H9 (cell line): ENCODE measurements at regions not wholly inside any gene's neighbourhood (a gene's known extent, or its start where the extent isn't known, plus 50 kb on each side); places are given as distances from the start of the nearest gene placed in this dataset.

Source experiments
- DNase-seq: peaks from one replicate; pipeline ENCODE4 v3.0.0-alpha.2; 2017
- H2AFZ ChIP-seq: one replicate; pipeline ENCODE4 v1.6.1; 2013; ENCODE audit warnings: mild to moderate bottlenecking, low read length, control low read depth, moderate library complexity
- H2AK5ac ChIP-seq: 2 replicates; pipeline ENCODE4 v1.6.1; 2013; ENCODE audit warnings: low read length, control low read depth, mixed read lengths; ENCODE audit not compliant: insufficient read length
- H2BK120ac ChIP-seq: one replicate; pipeline ENCODE4 v1.6.1; 2013; ENCODE audit warnings: low read depth, mild to moderate bottlenecking, low read length, control low read depth, inconsistent platforms; ENCODE audit not compliant: poor library complexity, severe bottlenecking
- H2BK12ac ChIP-seq: 2 replicates; pipeline ENCODE4 v1.6.1; 2013; ENCODE audit warnings: low read length, control low read depth, mixed read lengths, low read depth; ENCODE audit not compliant: insufficient read length
- H2BK15ac ChIP-seq: 2 replicates; pipeline ENCODE4 v1.6.1; 2013; ENCODE audit warnings: low read depth, low read length, control low read depth
- H2BK20ac ChIP-seq: one replicate; pipeline ENCODE4 v1.6.1; 2013; ENCODE audit warnings: low read depth, mild to moderate bottlenecking, low read length, control low read depth, inconsistent platforms; ENCODE audit not compliant: poor library complexity, severe bottlenecking
- H2BK5ac ChIP-seq: 2 replicates; pipeline ENCODE4 v1.6.1; 2013; ENCODE audit warnings: low read length, control low read depth, mixed read lengths; ENCODE audit not compliant: insufficient read length
- H3K14ac ChIP-seq: 2 replicates; pipeline ENCODE4 v1.6.1; 2013; ENCODE audit warnings: low read length, control low read depth; ENCODE audit not compliant: insufficient read depth
- H3K18ac ChIP-seq: 2 replicates; pipeline ENCODE4 v1.6.1; 2013; ENCODE audit warnings: low read depth, mild to moderate bottlenecking, mixed read lengths, low read length, control low read depth; ENCODE audit not compliant: insufficient read length
- H3K23ac ChIP-seq: 2 replicates; pipeline ENCODE4 v1.6.1; 2013; ENCODE audit warnings: low read length, control low read depth, mixed read lengths, low read depth; ENCODE audit not compliant: insufficient read length
- H3K23me2 ChIP-seq: 2 replicates; pipeline ENCODE4 v1.6.1; 2013; ENCODE audit warnings: low read depth, mild to moderate bottlenecking, mixed read lengths, low read length, control low read depth; ENCODE audit not compliant: insufficient read length, poor library complexity, severe bottlenecking
- H3K27ac ChIP-seq: 2 replicates; pipeline ENCODE4 v1.5.1; 2013; ENCODE audit warnings: low read length, control low read depth, mixed read lengths, low read depth; ENCODE audit not compliant: insufficient read length
- H3K27me3 ChIP-seq: 2 replicates; pipeline ENCODE4 v1.6.1; 2013; ENCODE audit warnings: low read length, control low read depth, inconsistent platforms; ENCODE audit not compliant: insufficient read depth
- H3K4ac ChIP-seq: 2 replicates; pipeline ENCODE4 v1.6.1; 2013; ENCODE audit warnings: low read depth, mild to moderate bottlenecking, control low read depth, inconsistent platforms, low read length, moderate library complexity
- H3K4me1 ChIP-seq: 2 replicates; pipeline ENCODE4 v1.6.1; 2013; ENCODE audit warnings: low read length, control low read depth, inconsistent platforms; ENCODE audit not compliant: insufficient read depth
- H3K4me2 ChIP-seq: 2 replicates; pipeline ENCODE4 v1.6.1; 2013; ENCODE audit warnings: low read length, control low read depth, mixed read lengths; ENCODE audit not compliant: insufficient read length, insufficient read depth
- H3K56ac ChIP-seq: 2 replicates; pipeline ENCODE4 v1.6.1; 2013; ENCODE audit warnings: low read depth, mild to moderate bottlenecking, mixed read lengths, low read length, control low read depth; ENCODE audit not compliant: insufficient read length
- H3K79me1 ChIP-seq: 2 replicates; pipeline ENCODE4 v1.6.1; 2013; ENCODE audit warnings: low read depth, mild to moderate bottlenecking, moderate library complexity, low read length, control low read depth, inconsistent platforms; ENCODE audit not compliant: insufficient read depth, poor library complexity, severe bottlenecking
- H3K79me2 ChIP-seq: 2 replicates; pipeline ENCODE4 v1.6.1; 2013; ENCODE audit warnings: low read length, control low read depth, inconsistent platforms; ENCODE audit not compliant: insufficient read depth
- H3K9ac ChIP-seq: 2 replicates; pipeline ENCODE4 v1.6.1; 2013; ENCODE audit warnings: low read length, control low read depth, mixed read lengths; ENCODE audit not compliant: insufficient read length; ENCODE audit errors: extremely low read depth
- H3K9me3 ChIP-seq: one replicate; pipeline ENCODE4 v1.6.1; 2013; ENCODE audit warnings: low read depth, low read length, inconsistent platforms; ENCODE audit not compliant: control insufficient read depth
- H3T11ph ChIP-seq: one replicate; pipeline ENCODE4 v1.6.1; 2013; ENCODE audit warnings: mild to moderate bottlenecking, low read length, control low read depth, inconsistent platforms
- H4K20me1 ChIP-seq: one replicate; pipeline ENCODE4 v1.6.1; 2013; ENCODE audit not compliant: control insufficient read depth, insufficient read length, insufficient read depth
- H4K5ac ChIP-seq: 2 replicates; pipeline ENCODE4 v1.6.1; 2013; ENCODE audit warnings: low read depth, mild to moderate bottlenecking, mixed read lengths, low read length, control low read depth; ENCODE audit not compliant: insufficient read length
- H4K8ac ChIP-seq: replicated peaks from 2 replicates; pipeline ENCODE4 v1.6.1; 2013; ENCODE audit warnings: low read length, control low read depth, mixed read lengths, low read depth; ENCODE audit not compliant: insufficient read length
- H4K91ac ChIP-seq: 2 replicates; pipeline ENCODE4 v1.6.1; 2013; ENCODE audit warnings: low read depth, mild to moderate bottlenecking, moderate library complexity, mixed read lengths, low read length, control low read depth; ENCODE audit not compliant: insufficient read length
- H3K27ac Mint-ChIP-seq, 3 experiments: 2 replicates in 2 of 3; 3 replicates in 1 of 3; pipeline ENCODE4 v1.8.0; 2020 to 2021; ENCODE audit warnings: mixed read lengths in 3 of 3, mild to moderate bottlenecking in 1 of 3, moderate library complexity in 1 of 3
- H3K27me3 Mint-ChIP-seq: 2 replicates; pipeline ENCODE4 v1.8.0; 2021; ENCODE audit warnings: low read depth, mild to moderate bottlenecking, moderate library complexity, mixed read lengths
- H3K36me3 Mint-ChIP-seq, 3 experiments: 2 replicates in 2 of 3; 3 replicates in 1 of 3; pipeline ENCODE4 v1.8.0; 2020 to 2021; ENCODE audit warnings: low read depth in 3 of 3, mixed read lengths in 3 of 3; ENCODE audit not compliant: insufficient read depth in 1 of 3
- H3K4me1 Mint-ChIP-seq, 2 experiments: 2 replicates each; pipeline ENCODE4 v1.8.0; 2020; ENCODE audit warnings: mixed read lengths in 2 of 2
- H3K4me3 Mint-ChIP-seq, 2 experiments: 2 replicates in 1 of 2; 3 replicates in 1 of 2; pipeline ENCODE4 v1.8.0; 2020 to 2021; ENCODE audit warnings: mild to moderate bottlenecking in 2 of 2, mixed read lengths in 2 of 2, moderate library complexity in 1 of 2
- H3K9me3 Mint-ChIP-seq, 2 experiments: 2 replicates in 1 of 2; 3 replicates in 1 of 2; pipeline ENCODE4 v1.8.0; 2020; ENCODE audit warnings: mild to moderate bottlenecking in 2 of 2, mixed read lengths in 2 of 2, moderate library complexity in 1 of 2
- CTCF ChIP-seq: fragments of 200-600 bp; sonication (generic); conservative IDR thresholded peaks from 3 replicates; pipeline ENCODE4 v1.8.0; 2021; ENCODE audit warnings: antibody characterized with exemption, mild to moderate bottlenecking

- H3K9me3 ChIP-seq, result no peaks in the 10 kb centered on the region
- H3K79me2 ChIP-seq, result no peaks in the 10 kb centered on the region
- H2BK120ac ChIP-seq, result no peak overlapping the region
- no peak overlapping the region for H3K27ac ChIP-seq
- H2AK5ac ChIP-seq, result no peak overlapping the region
- Mint-ChIP-seq H3K4me1 (no peaks in the 10 kb centered on the region), H3K4me3 (no peak overlapping the region), H3K27ac (no peak overlapping the region), H3K9me3 (no peaks in the 10 kb centered on the region), H3K36me3 (no peaks in the 10 kb centered on the region), H3K27me3 (no peaks in the 10 kb centered on the region; the same call in 1 of the 2 replicates)
- H3K4ac ChIP-seq, result no peak overlapping the region
- no peak for DNase-seq
- no peak overlapping the region for H3K18ac ChIP-seq
- H3K56ac ChIP-seq, result no peak overlapping the region
- H2AFZ ChIP-seq, result no peak overlapping the region
- no peak for TF ChIP-seq CTCF
- no peak overlapping the region for H3K23ac ChIP-seq
- no peaks in the 10 kb centered on the region for H3K23me2 ChIP-seq
- H3T11ph ChIP-seq, result no peak overlapping the region
- H2BK5ac ChIP-seq, result no peak overlapping the region
- H2BK15ac ChIP-seq, result no peak overlapping the region
- H3K14ac ChIP-seq, result no peak overlapping the region
- H3K27me3 ChIP-seq, result no peaks in the 10 kb centered on the region
- H4K8ac ChIP-seq, result no peak overlapping the region
- H3K79me1 ChIP-seq, result no peaks in the 10 kb centered on the region
- H4K91ac ChIP-seq, result no peak overlapping the region
- no peak overlapping the region for H3K9ac ChIP-seq
- no peaks in the 10 kb centered on the region for H3K4me1 ChIP-seq
- no peak overlapping the region for H4K5ac ChIP-seq
- no peak overlapping the region for H2BK20ac ChIP-seq
- H3K4me2 ChIP-seq, result no peak overlapping the region
- H2BK12ac ChIP-seq, result no peak overlapping the region
- H4K20me1 ChIP-seq, result no peaks in the 10 kb centered on the region
These were observed 627.5 kb downstream of the COL12A1 start for GRCh38 chr6:74578339-74578738.
